Adipocyte (in vitro differentiated cells): ENCODE measurements at regions not wholly inside any gene's neighbourhood (a gene's known extent, or its start where the extent isn't known, plus 50 kb on each side); places are given as distances from the start of the nearest gene placed in this dataset.

ENCODE experiments used
- DNase-seq: peaks from one replicate; pipeline ENCODE4 v3.0.0-alpha.2; 2015; ENCODE audit warnings: low read depth
- H3K27me3 ChIP-seq: replicated peaks from 2 replicates; pipeline ENCODE4 v1.7.0; 2013; ENCODE audit warnings: mild to moderate bottlenecking, low read length, moderate library complexity; ENCODE audit not compliant: control insufficient read depth, insufficient read depth
- H3K36me3 ChIP-seq: 2 replicates; pipeline ENCODE4 v1.7.0; 2013; ENCODE audit warnings: low read length, mild to moderate bottlenecking, moderate library complexity; ENCODE audit not compliant: control insufficient read depth, insufficient read depth, severe bottlenecking
- H3K4me1 ChIP-seq: 2 replicates; pipeline ENCODE4 v1.7.0; 2013; ENCODE audit warnings: mild to moderate bottlenecking, low read length, moderate library complexity; ENCODE audit not compliant: control insufficient read depth, insufficient read depth
- H3K4me3 ChIP-seq: 2 replicates; pipeline ENCODE4 v1.7.0; 2013; ENCODE audit warnings: mild to moderate bottlenecking, low read length, moderate library complexity
- H3K9ac ChIP-seq: 2 replicates; pipeline ENCODE4 v1.7.0; 2013; ENCODE audit warnings: mild to moderate bottlenecking, low read length, moderate library complexity
- H3K9me3 ChIP-seq: 2 replicates; pipeline ENCODE4 v1.7.0; 2013; ENCODE audit warnings: mild to moderate bottlenecking, low read length, moderate library complexity; ENCODE audit not compliant: control insufficient read depth

DNA sequence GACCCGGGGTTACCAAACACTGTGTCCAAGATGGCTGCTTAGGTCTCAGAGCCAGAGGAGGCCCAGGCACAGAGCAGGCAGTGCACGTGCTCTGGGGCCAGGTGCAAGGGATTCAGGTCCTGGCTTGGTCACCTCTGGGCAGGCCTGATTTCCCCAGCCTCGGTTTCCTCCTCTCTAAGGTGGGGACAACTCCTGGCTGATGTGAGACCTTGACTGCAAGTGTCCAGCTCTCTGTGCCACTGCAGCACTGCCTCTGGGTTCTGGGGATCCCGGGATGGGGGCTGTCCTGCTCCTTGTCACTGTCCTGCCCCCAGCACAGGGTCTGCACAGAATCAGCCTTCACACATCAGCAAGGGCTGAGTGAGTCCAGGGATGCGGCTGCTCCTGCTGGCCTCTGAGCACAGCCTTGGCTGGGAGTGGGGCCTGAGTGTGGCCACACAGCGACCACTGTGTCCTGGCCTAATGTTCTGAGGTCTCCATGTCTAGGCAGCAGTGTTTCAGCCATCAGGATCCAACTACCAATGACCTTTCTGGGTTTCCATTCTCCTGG is 170.2 kb upstream of the HDAC4 start:
- Histone ChIP-seq H3K4me3 (no peak overlapping the region), H3K9ac (no peak overlapping the region), H3K36me3 (no peaks in the 10 kb centered on the region), H3K9me3 (peaks cover 6% of the 10 kb centered on the region), H3K27me3 (peaks cover 45% of the 10 kb centered on the region), H3K4me1 (no peaks in the 10 kb centered on the region)
- no peak for DNase-seq

DNA sequence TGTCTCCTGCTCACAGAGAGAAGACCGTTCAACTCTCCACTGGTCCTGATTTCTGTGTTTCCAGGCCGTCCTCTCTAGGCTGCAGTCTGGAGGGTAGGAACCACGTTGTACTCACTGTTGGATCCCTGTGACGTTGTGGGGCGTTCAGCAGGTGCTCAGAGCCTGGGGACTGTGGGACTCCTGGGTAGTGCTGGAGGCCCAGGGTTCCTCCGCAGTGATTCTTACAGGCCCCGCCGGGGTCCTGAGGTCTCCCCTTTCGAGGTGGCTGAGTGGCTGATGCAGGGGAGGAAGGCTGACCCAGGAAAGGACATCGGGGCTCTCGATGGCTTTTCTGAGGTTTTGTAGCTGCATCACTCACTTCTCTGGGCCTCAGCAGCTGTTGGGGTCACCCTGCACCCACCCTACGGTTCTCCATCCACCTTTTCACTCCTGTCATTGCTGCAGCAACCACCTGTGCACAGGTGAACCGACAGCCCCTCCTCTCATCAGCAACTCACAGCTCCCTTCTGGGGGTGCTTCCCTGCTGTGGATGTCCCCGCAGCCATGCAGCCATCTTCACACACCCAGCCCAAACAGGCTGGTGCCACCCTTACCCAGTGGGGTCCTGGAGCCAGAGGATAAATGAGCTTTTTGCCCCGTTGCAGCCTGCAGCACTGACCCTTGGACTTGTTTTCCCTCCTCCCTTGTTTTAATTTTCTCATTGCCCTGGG is 169.6 kb upstream of the HDAC4 start:
- no peaks in the 10 kb centered on the region for H3K4me1 ChIP-seq
- DNase-seq: no peak

DNA sequence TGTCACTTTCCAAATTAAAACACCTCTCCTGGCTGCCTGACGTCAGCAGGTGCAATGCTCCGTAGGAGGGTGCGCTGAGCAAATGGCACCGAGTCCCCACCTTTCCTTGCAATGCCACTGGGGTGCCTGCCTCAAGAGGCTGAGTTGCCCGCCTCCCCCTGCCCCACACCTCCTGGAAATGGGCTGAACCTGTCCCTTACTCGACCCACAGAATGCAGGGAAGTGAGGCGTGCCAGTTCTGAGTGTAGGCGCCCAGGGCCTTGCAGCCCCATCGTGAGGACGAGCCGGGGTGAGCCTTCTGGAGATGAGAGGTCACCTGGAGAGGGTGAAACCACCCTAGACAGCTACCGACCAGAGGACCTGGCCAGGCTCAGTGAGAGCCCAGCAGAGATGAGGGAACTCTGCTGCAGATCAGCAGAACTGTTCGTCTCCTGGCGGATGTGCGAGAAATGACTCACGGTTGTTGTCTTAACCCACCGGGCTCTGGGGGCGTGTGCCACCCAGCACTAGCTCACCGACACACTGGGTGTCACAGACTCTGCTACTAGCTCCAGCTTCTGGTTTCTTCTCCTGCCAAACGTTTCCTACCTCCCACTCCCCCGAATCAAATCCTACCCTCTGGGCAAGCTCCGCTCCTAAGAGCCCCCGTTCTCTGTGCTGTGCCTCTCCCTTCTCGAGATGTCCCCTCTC is 168.7 kb upstream of the HDAC4 start:
- Histone ChIP-seq H3K4me1 (no peaks in the 10 kb centered on the region), H3K27me3 (peaks cover 48% of the 10 kb centered on the region), H3K36me3 (no peaks in the 10 kb centered on the region), H3K9me3 (no peaks in the 10 kb centered on the region), H3K4me3 (no peak overlapping the region), H3K9ac (no peak overlapping the region)
- DNase-seq: no peak

More for the DNA sequence above, 169.6 kb upstream of the HDAC4 start:
- Histone ChIP-seq H3K27me3 (peaks cover 45% of the 10 kb centered on the region), H3K4me3 (no peak overlapping the region), H3K9me3 (no peaks in the 10 kb centered on the region), H3K36me3 (no peaks in the 10 kb centered on the region), H3K9ac (no peak overlapping the region)

DNA sequence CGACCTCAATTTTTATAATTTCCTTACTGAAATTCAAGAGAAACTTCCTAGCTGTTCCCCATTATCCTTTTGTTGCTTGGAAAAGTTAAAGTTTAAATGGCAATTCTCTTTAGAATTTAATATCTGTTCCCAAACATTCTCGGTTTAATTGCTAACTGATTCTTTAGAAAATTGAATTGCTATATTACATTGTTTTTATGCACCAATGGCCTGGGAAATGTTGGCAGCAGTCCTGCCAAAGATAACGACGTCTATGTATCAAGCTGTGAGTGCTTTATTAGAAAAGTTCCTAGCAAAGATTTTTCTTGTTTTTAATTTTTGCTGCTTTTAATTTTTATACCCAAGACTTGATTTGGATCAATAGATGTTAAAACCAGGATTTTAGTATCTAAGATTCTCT is 167.8 kb upstream of the HDAC4 start:
- Histone ChIP-seq H3K4me3 (no peak overlapping the region), H3K9me3 (no peaks in the 10 kb centered on the region), H3K27me3 (peaks cover 57% of the 10 kb centered on the region), H3K9ac (no peak overlapping the region), H3K36me3 (no peaks in the 10 kb centered on the region), H3K4me1 (no peaks in the 10 kb centered on the region)
- DNase-seq: no peak

DNA sequence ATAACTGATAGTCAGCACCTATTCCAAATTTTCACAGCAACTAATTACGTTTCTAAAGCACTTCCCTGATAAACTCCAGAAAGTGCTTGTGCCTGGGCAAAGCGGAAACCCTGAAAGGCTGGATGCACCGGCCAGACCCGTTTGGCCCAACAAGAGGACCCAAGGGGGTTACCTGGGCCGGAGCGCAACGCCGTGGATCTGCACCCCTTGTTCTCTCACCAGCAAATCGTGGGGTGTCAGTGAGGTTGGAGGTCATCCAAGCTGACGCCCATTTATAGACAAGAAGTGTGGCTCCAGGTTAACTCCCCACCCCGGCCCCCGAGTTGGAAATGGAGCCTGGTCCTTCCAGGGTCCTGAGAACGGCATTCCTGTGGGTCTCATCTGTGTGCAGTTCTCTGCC is 167.0 kb upstream of the HDAC4 start:
- H3K4me1 ChIP-seq: no peaks in the 10 kb centered on the region
- no peaks in the 10 kb centered on the region for H3K36me3 ChIP-seq
- no peak for DNase-seq
- H3K9me3 ChIP-seq: no peaks in the 10 kb centered on the region
- no peak overlapping the region for H3K9ac ChIP-seq
- no peak overlapping the region for H3K4me3 ChIP-seq
- peaks cover 60% of the 10 kb centered on the region for H3K27me3 ChIP-seq

DNA sequence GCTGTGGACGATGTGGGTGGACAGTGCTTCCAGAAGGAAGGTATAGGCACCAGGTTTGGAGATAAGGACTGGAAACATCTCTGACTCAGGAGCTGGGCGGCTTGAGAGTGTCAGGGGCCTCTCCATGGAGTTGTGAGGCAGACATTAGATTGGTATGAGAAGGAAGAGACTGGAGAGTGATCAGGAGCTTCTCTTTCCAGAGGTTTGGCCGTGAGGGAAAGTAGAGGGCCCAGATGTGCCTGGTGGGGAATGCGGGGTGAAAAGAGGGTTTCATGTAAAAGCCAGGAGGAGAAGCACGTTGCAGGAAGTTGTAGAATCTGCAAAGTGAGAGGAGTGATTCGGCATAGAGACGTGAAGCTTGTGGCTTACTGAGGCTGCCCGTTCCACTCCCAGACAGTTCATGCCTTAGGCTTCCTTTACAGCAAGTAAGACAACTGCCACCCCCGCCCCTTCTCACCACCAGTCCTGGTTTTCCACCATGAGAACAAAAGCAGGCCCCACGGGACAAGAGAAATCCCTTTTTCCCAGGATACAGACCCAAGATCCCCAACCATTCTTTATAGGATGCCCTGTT is 166.3 kb upstream of the HDAC4 start:
- no peak overlapping the region for H3K4me3 ChIP-seq
- no peaks in the 10 kb centered on the region for H3K9me3 ChIP-seq
- H3K27me3 ChIP-seq: peaks cover 59% of the 10 kb centered on the region
- H3K9ac ChIP-seq: no peak overlapping the region
- H3K4me1 ChIP-seq: no peaks in the 10 kb centered on the region
- DNase-seq: no peak
- H3K36me3 ChIP-seq: no peaks in the 10 kb centered on the region

DNA sequence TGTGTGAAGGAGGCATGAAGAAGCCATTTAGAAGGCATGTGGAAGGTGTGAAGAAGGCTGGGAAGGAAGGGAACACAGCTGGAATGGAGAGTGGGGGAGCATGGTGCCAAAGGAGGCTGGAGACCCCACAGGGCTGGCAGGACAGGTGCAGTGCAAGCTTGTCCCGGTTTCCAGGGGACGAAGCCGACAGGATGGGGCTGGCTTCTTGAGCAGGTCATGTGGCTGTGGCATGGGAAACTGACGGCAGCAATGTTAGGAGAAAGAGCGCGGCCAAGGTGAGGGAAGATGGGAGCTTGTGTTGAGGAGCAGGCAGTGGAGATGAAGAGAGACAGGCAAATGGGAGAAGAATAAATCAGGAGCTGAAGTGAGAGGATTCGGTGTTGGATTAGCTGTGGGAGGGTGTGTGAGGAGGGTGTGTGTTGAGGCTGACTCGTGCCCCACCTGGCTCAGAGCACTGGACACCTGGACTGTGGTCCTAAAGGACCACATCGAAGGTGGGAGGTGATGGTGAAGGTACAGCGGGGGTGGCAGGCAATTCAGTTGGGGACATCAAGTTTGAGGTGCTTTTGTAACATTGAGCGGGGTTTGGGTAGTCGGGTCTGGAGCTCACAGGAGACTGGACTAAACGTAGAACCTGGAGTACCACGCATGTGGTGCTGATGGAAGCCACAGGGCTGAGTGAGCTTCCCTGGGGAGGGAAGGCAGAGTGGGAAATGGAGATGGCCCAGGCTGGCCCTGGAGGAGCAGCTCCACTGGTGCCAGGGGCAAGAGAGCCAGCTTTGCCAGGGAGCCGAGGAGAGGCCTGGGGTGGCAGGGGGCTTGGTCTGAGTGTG is 165.6 kb upstream of the HDAC4 start:
- DNase-seq: no peak
- no peak overlapping the region for H3K4me3 ChIP-seq

DNA sequence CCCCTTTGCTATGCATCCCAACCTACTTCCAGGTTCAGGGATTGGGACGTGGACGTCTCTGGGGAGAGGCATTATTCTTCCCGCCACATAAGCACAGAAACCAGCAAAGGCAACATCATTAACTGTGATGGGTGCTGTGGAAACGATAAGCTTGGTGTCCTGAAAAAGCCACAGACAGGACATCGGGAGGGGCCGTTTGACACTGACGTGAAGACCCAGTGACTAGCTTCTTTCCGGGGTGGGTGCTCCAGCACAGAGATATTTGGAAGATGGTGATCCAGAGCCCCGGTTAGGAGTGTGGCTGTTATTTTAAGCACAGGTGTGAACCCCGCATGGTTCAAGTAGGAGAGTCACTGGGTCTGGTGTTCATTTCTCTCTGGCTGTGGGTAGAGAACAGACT is 163.8 kb upstream of the HDAC4 start:
- Histone ChIP-seq H3K4me1 (no peaks in the 10 kb centered on the region), H3K27me3 (peaks cover 51% of the 10 kb centered on the region), H3K36me3 (no peaks in the 10 kb centered on the region), H3K4me3 (no peak overlapping the region), H3K9me3 (no peaks in the 10 kb centered on the region), H3K9ac (no peak overlapping the region)
- no peak for DNase-seq

More for the DNA sequence above, 165.6 kb upstream of the HDAC4 start:
- H3K9me3 ChIP-seq: no peaks in the 10 kb centered on the region
- peaks cover 55% of the 10 kb centered on the region for H3K27me3 ChIP-seq
- no peak overlapping the region for H3K9ac ChIP-seq
- no peaks in the 10 kb centered on the region for H3K36me3 ChIP-seq
- H3K4me1 ChIP-seq: no peaks in the 10 kb centered on the region

DNA sequence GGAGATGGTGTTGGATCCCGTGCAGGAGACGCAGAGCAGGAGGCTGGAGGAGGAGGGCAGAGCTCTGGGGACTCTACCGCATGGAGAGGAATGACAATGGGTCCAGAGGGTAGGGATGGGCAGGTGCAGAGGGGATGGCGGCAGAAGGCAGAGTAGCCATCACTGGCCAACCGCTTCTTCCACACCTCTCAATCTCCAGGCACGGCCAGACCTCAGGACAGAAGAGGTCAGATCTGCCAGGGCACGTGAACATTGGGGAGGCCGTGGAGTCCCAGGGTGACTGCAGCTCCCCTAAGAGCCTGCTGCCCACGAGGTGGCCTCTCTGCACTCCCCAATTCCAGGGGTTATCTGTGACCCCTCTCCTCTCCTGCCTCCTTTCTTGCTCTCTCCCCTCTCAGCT is 162.7 kb upstream of the HDAC4 start:
- Histone ChIP-seq H3K9me3 (no peaks in the 10 kb centered on the region), H3K9ac (no peak overlapping the region), H3K36me3 (no peaks in the 10 kb centered on the region), H3K4me1 (no peaks in the 10 kb centered on the region), H3K4me3 (no peak overlapping the region), H3K27me3 (peaks cover 55% of the 10 kb centered on the region)
- DNase-seq: no peak

DNA sequence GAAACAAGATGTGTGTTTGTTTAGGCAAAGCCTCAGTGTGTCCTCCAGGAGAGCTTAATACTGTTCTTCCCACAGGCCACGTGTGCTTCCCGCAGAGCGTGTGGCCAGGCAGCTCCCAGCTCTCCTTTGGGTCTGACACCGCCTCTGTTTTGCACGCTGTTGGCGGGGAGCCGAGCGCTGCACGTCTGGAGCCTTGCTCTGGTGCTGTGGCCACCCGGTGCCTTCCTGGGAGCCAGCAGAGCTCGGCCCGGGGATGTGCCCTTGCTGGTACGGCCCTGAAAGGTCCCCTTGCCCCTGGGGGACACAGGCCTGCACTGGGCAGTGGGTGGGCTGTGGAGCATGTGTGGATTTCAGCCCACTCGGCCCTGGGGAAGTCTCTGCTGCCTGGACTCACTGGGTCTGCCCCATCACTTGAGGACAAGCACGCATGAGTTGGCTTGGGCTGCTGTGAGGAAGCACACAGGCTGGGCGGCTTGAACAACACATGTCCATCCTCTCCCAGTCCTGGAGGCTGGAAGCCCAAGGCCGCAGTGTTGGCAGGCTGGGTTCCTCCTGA is 160.7 kb upstream of the HDAC4 start:
- DNase-seq: peak; percentile 8
- H3K4me3 ChIP-seq: no peak overlapping the region

More for the DNA sequence above, 160.7 kb upstream of the HDAC4 start:
- no peak overlapping the region for H3K9ac ChIP-seq
- H3K27me3 ChIP-seq: peaks cover 58% of the 10 kb centered on the region
- no peaks in the 10 kb centered on the region for H3K9me3 ChIP-seq
- H3K4me1 ChIP-seq: no peaks in the 10 kb centered on the region
- no peaks in the 10 kb centered on the region for H3K36me3 ChIP-seq
